HepG2 (cell line): ENCODE measurements at regions not wholly inside any gene's neighbourhood (a gene's known extent, or its start where the extent isn't known, plus 50 kb on each side); places are given as distances from the start of the nearest gene placed in this dataset.
A peak's percentile ranks its signal among the peaks of the same experiment; 100 is the strongest.

Source experiments
- ARNTL ChIP-seq: sonication (generic); formaldehyde crosslinking; IDR thresholded peaks from 2 replicates; pipeline ENCODE4 v1.4.0; 2020; ENCODE audit warnings: mild to moderate bottlenecking, missing genetic modification reagents
- FOXP1 ChIP-seq, 2 experiments: fragments of 450-650 bp in 1 of 2; IDR thresholded peaks; 2 replicates each; pipeline ENCODE4 v1.6.1; 2017 to 2018; ENCODE audit warnings: antibody characterized with exemption in 1 of 2
- NFE2L1 ChIP-seq: sonication (generic); formaldehyde crosslinking; IDR thresholded peaks from 2 replicates; pipeline ENCODE4 v1.4.0; 2020; ENCODE audit warnings: missing genetic modification reagents, mild to moderate bottlenecking, borderline replicate concordance
- NFYC ChIP-seq: IDR thresholded peaks from 2 replicates; pipeline ENCODE4 v1.6.1; 2016; ENCODE audit warnings: missing genetic modification reagents, missing compliant biosample characterization
- POLR2A ChIP-seq, 2 experiments: IDR thresholded peaks; 2 replicates each; pipeline ENCODE4 v1.6.1; 2011; ENCODE audit warnings: low read depth in 2 of 2, low read length in 2 of 2, mild to moderate bottlenecking in 1 of 2, moderate library complexity in 1 of 2; ENCODE audit not compliant: insufficient read depth in 1 of 2
- RCOR2 ChIP-seq: IDR thresholded peaks from 2 replicates; pipeline ENCODE4 v1.6.1; 2016; ENCODE audit warnings: missing biosample characterization, missing genetic modification reagents
- RFXANK ChIP-seq: IDR thresholded peaks from 2 replicates; pipeline ENCODE4 v1.6.1; 2016
- TOE1 ChIP-seq: sonication (generic); formaldehyde crosslinking; IDR thresholded peaks from 2 replicates; pipeline ENCODE4 v1.4.0; 2020; ENCODE audit warnings: mild to moderate bottlenecking, missing genetic modification reagents
- ZNF20 ChIP-seq: sonication (generic); formaldehyde crosslinking; IDR thresholded peaks from 2 replicates; pipeline ENCODE4 v1.4.0; 2020; ENCODE audit warnings: mild to moderate bottlenecking, moderate library complexity, missing genetic modification reagents
- ZNF441 ChIP-seq: sonication (generic); formaldehyde crosslinking; IDR thresholded peaks from 2 replicates; pipeline ENCODE4 v1.7.0; 2021; ENCODE audit warnings: missing genetic modification reagents, borderline replicate concordance
- ZNF530 ChIP-seq: sonication (generic); formaldehyde crosslinking; IDR thresholded peaks from 2 replicates; pipeline ENCODE4 v1.5.0; 2020; ENCODE audit warnings: low read depth, mild to moderate bottlenecking, missing genetic modification reagents
- ZNF670 ChIP-seq: sonication (generic); formaldehyde crosslinking; IDR thresholded peaks from 2 replicates; pipeline ENCODE4 v1.8.0; 2022; ENCODE audit warnings: mild to moderate bottlenecking, missing genetic modification reagents, borderline replicate concordance
- ZNF788 ChIP-seq: sonication (generic); formaldehyde crosslinking; IDR thresholded peaks from 2 replicates; pipeline ENCODE4 v1.5.0; 2020; ENCODE audit warnings: mild to moderate bottlenecking, missing genetic modification reagents, borderline replicate concordance
- ZNF790 ChIP-seq: sonication (generic); formaldehyde crosslinking; IDR thresholded peaks from 2 replicates; pipeline ENCODE4 v1.8.0; 2022; ENCODE audit warnings: missing genetic modification reagents, mild to moderate bottlenecking, borderline replicate concordance
- TF ChIP-seq, protein P1 (sequence below): sonication (generic); formaldehyde crosslinking; IDR thresholded peaks from 2 replicates; pipeline ENCODE4 v1.4.0; 2020; ENCODE audit warnings: missing genetic modification reagents, low read depth, mild to moderate bottlenecking, borderline replicate concordance
- TF ChIP-seq, protein P2 (sequence below): sonication (generic); formaldehyde crosslinking; IDR thresholded peaks from 2 replicates; pipeline ENCODE4 v1.4.0; 2020; ENCODE audit warnings: mild to moderate bottlenecking, missing genetic modification reagents
- TF ChIP-seq, protein P3 (sequence below): sonication (generic); formaldehyde crosslinking; IDR thresholded peaks from 2 replicates; pipeline ENCODE4 v1.9.0; 2021; ENCODE audit warnings: missing genetic modification reagents, mild to moderate bottlenecking, borderline replicate concordance
- TF ChIP-seq, protein P4 (sequence below), 2 experiments: sonication (generic) in 1 of 2; formaldehyde crosslinking in 1 of 2; IDR thresholded peaks; 2 replicates each; pipeline versions ENCODE4 v1.4.0 to v1.6.1; 2016 to 2020; ENCODE audit warnings: borderline replicate concordance in 1 of 2, low read depth in 1 of 2, mild to moderate bottlenecking in 1 of 2, missing genetic modification reagents in 1 of 2

DNA sequence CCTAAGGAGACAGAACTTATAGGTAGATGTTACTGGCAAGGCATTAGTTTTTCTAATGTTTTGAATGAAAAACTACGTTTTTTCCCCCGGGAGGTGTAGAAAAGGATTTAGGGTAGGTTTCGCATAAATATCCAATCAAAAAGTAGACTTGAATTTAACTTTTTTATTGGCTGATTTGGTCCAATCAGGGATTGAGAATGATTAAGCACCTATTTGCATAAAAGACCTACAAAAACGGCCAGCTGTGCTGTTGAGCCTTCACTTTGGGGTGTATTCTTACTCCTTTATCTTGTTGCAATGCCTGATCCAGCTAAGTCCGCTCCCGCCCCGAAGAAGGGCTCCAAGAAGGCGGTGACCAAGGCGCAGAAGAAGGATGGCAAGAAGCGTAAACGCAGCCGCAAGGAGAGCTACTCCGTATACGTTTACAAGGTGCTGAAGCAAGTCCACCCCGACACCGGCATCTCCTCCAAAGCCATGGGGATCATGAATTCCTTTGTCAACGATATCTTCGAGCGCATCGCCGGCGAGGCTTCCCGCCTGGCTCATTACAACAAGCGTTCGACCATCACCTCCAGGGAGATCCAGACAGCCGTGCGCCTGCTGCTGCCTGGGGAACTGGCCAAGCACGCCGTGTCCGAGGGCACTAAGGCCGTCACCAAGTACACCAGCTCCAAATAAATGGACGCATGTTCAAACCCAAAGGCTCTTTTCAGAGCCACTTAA is 113.5 kb upstream of the BTN3A2 start (continued):
- TF ChIP-seq, protein P1, sequence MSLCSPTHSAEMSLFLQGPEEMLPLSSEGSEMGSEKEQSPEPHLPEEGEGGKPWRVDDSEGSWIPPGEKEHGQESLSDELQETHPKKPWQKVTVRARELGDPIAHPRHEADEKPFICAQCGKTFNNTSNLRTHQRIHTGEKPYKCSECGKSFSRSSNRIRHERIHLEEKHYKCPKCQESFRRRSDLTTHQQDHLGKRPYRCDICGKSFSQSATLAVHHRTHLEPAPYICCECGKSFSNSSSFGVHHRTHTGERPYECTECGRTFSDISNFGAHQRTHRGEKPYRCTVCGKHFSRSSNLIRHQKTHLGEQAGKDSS, result 0 out of 2 replicates have a peak, but pooled peaks have one; percentile 20
- TF ChIP-seq, protein P2, sequence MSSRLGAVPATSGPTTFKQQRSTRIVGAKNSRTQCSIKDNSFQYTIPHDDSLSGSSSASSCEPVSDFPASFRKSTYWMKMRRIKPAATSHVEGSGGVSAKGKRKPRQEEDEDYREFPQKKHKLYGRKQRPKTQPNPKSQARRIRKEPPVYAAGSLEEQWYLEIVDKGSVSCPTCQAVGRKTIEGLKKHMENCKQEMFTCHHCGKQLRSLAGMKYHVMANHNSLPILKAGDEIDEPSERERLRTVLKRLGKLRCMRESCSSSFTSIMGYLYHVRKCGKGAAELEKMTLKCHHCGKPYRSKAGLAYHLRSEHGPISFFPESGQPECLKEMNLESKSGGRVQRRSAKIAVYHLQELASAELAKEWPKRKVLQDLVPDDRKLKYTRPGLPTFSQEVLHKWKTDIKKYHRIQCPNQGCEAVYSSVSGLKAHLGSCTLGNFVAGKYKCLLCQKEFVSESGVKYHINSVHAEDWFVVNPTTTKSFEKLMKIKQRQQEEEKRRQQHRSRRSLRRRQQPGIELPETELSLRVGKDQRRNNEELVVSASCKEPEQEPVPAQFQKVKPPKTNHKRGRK (CRISPR knock-in tag), result no peak
- TF ChIP-seq TOE1 (no peak), ARNTL (no peak), NFE2L1 (CRISPR knock-in tag) (no peak), RFXANK (CRISPR knock-in tag) (no peak), ZNF670 (peak; percentile 43; the same call in 1 of the 2 replicates), ZNF20 (CRISPR knock-in tag) (no peak), ZNF530 (CRISPR knock-in tag) (no peak), ZNF790 (CRISPR knock-in tag) (no peak), POLR2A (IDR thresholded peaks at IDR 0.05; ENCODE audit: insufficient read depth in 1 of 2, low read depth in 2 of 2, low read length in 2 of 2) (peak in 1 of 2 experiments; percentile 73; a peak in 2 of 4 replicates), FOXP1 (IDR thresholded peaks at IDR 0.05) (no peak), FOXP1 (CRISPR knock-in tag; IDR thresholded peaks at IDR 0.05) (no peak), RCOR2 (CRISPR knock-in tag) (no peak), ZNF788 (0 out of 2 replicates have a peak, but pooled peaks have one; percentile 23), NFYC (no peak), ZNF441 (CRISPR knock-in tag) (no peak)
- TF ChIP-seq, protein P3, sequence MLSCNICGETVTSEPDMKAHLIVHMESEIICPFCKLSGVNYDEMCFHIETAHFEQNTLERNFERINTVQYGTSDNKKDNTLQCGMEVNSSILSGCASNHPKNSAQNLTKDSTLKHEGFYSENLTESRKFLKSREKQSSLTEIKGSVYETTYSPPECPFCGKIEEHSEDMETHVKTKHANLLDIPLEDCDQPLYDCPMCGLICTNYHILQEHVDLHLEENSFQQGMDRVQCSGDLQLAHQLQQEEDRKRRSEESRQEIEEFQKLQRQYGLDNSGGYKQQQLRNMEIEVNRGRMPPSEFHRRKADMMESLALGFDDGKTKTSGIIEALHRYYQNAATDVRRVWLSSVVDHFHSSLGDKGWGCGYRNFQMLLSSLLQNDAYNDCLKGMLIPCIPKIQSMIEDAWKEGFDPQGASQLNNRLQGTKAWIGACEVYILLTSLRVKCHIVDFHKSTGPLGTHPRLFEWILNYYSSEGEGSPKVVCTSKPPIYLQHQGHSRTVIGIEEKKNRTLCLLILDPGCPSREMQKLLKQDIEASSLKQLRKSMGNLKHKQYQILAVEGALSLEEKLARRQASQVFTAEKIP (CRISPR knock-in tag), result no peak
- TF ChIP-seq, protein P4, sequence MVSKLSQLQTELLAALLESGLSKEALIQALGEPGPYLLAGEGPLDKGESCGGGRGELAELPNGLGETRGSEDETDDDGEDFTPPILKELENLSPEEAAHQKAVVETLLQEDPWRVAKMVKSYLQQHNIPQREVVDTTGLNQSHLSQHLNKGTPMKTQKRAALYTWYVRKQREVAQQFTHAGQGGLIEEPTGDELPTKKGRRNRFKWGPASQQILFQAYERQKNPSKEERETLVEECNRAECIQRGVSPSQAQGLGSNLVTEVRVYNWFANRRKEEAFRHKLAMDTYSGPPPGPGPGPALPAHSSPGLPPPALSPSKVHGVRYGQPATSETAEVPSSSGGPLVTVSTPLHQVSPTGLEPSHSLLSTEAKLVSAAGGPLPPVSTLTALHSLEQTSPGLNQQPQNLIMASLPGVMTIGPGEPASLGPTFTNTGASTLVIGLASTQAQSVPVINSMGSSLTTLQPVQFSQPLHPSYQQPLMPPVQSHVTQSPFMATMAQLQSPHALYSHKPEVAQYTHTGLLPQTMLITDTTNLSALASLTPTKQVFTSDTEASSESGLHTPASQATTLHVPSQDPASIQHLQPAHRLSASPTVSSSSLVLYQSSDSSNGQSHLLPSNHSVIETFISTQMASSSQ (IDR thresholded peaks at IDR 0.05; ENCODE audit: low read depth), result no peak
- TF ChIP-seq, protein P4 (CRISPR knock-in tag; IDR thresholded peaks at IDR 0.05; ENCODE audit: borderline replicate concordance), result 0 out of 2 replicates have a peak, but pooled peaks have one; percentile 17
